ENCODE measurements at regions not wholly inside any gene's neighbourhood (a gene's known extent, or its start where the extent isn't known, plus 50 kb on each side); places are given as distances from the start of the nearest gene placed in this dataset.

DNA sequence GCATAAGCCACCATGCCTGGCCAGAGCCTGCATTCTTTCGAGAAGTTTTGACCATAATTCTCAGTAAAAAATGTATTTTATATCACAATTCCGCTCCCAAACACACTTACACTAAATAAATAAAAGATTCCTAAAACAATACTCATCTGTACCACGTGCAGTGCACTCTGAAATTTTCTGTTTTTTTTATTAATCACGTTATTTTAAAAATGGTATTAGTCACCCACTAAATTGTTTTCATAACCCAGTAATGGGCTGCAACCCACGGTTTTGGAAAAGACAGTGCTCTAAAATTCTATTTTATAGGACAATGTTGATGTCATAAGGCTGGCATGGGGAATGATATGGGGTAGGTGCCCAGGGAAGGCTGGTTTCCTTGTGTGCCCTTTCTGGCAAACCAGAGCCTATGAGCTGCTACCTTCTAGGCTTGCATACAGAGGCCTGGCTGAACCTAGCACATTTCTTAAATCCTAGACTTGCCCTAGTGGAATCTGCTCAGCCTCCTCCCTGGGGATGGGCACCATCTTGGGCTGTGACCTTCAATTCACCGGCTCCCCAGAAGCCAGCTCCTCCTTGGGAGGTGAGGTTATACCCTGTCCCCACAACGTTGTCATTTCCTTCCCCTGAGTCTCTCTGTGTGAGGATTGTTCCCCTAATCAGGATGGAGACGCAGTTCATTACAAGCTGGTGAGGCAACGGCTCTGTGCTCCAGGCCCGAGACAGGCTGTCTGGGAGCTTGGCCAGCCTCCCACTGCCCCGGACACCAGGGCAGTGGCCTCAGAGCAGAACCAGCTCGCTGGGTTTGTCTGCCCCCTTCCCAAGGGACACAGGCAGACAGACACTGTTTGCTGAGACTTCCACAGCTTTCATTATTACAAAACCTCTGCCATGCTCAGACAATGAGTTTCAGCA is 116.5 kb upstream of the NAV2 start:
- DNase-seq (ENCODE audit: low read depth) = no peak

DNA sequence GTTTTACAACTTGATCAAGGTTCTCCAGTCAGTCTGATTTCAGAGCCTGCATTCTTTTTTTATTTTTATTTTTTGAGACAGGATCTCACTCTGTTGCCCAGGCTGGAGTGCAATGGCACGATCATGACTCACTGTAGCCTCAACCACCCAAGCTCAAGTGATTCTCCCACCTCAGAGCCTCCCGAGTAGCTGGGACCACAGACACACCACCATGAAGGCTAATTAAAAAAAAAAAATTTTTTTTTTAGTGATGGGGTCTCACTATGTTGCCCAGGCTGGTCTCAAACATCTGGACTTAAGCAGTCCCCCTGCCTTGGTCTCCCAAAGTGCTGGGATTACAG is 117.2 kb upstream of the NAV2 start:
- no peak for DNase-seq (ENCODE audit: low read depth)

DNA sequence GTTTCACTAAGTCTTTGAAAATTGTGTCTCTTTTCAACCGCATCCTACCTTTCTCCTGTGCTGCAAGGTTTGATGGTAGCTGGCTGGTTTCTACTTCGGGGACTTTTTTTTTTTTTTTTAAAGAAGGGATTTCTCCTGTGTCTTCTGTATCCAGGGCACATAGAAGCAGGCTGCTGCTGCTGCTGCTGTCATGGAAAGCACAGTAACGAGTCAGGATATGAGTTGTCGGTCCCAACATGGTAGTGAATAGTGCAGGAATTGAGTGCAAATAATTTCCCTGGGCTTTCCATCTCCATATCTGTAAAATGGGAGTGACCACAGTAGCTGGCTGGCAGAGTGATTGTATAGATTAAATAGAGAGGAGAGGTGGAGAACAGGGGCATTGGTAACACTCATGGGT is 118.3 kb upstream of the NAV2 start:
- DNase-seq (ENCODE audit: low read depth) = no peak

DNA sequence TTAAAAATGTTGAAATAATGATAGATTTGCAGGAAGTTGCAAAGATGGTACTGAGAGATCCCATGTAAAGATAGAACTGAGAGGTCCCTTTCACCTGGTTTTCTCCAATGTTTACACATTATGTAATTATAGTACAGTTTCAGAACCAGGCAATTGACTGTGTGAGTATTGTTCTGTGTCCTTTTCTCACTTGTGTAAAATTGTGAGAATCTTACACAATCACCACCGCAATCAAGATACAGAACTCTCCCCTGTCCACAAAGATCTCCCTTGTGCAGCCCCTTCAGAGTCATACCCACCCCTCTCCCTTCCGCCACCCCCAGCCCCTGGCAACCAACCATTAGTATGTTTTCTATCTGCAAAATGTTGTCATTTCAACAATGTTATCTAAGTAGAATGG is 119.8 kb upstream of the NAV2 start:
- DNase-seq (ENCODE audit: low read depth) = no peak

DNA sequence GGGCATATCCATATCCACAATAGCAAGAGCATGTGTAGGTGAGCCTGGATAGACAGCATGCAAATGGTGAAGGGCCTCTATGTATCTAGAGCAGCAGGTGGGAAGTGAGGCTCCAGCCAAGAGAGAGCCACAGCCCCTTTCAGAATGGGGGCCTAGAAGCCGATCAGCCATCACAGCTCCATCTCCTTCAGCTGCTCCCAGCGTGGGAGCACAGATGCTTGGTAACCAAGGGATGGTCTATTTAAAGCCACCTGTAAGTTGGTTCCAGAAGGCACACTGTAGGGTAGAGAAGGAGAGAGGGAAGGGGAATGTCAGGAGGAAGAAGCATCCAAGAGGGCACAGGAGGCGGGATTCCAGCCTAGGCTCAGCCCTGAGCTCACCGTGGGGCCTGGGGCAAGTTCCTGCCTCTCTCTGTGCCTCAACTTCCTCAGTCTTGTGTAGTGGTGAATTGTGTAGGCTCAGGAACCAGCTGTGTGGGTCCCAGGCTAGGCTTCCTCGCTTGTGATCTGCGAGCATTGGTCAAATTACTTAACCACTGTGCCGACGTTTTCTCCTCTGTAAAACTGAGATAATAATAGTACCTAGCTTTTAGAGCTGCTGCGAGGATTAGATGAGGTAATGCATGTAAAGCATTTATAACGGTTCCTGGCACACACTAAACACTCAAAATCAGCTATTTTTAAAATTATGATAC is 122.9 kb upstream of the NAV2 start:
- no peak for DNase-seq (ENCODE audit: low read depth)

DNA sequence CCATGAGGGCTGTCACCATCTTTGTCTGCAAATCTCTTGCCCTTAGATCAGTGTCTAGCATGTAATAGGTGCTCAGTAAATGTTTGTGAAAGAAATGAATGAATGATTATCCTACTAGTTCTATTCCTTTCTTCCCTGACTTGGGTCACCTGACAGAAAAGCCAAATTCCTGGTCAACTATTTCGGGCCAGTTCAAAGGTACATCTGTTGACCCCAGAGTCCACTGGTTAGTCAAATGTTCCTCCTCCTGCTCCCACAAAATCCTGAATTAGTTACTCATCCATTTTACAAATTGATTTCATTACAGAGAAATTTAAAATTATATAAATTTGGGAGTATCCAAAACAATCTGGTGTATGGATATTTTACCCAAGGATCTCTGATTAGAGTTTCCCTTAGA is 124.7 kb upstream of the NAV2 start:
- DNase-seq (ENCODE audit: low read depth) = no peak

DNA sequence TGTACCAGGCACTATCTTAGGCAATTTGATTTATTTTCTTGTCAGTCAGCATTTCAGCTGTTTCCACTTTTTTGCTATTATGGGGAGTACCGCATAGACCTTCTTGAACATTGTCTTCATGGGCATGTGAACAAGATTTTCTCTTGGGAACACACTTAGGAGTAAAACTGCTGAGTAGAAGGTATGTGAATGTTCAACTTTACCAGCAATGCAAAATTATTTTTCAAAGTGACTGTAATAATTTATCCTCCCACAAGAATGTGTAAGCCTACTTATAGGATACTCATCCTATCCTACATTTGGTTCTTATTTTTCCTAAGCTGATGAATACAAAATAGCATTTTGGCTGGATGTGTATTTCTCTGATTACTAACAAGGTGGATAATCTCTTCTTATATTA is 132.0 kb upstream of the NAV2 start:
- no peak for DNase-seq (ENCODE audit: low read depth)

DNA sequence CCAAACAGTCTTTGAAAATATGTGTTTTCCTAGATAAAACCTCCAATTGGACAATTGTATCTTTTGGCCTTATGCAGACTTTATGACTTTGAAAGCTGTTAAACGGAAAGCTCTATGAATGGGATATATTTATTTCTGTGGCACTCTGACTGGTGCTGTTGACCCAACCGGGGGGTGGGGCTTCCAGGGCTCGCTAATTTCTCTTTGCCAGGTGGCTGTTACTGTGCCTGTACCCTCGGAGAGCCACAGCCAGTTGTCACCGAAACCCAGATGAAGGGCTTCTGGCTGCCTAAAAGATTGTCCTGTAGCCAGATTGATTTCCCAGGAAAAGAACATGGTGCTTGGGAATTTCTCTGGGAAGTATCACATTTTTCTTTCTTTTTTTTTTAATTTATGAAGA is 132.7 kb upstream of the NAV2 start:
- DNase-seq (ENCODE audit: low read depth) = no peak

DNA sequence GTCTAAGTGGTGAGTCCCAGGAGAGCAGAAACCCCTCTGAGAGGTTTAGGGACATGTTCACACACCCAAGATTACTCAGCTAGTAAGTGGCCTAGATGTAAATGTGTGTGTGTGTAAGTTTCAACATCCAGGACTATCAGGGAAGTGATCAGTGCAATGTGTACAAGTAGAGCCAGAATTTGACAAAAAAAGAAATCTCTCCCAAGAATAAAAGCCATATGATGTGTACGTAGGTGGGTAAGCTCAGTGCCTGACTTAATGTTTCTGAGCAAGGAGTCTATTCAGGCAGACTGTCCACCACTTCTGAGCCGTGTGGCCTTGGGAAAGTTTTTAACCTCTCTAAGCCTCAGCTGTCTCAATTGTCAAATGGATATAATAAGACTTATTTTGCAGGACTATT is 133.8 kb upstream of the NAV2 start:
- no peak for DNase-seq (ENCODE audit: low read depth)

DNA sequence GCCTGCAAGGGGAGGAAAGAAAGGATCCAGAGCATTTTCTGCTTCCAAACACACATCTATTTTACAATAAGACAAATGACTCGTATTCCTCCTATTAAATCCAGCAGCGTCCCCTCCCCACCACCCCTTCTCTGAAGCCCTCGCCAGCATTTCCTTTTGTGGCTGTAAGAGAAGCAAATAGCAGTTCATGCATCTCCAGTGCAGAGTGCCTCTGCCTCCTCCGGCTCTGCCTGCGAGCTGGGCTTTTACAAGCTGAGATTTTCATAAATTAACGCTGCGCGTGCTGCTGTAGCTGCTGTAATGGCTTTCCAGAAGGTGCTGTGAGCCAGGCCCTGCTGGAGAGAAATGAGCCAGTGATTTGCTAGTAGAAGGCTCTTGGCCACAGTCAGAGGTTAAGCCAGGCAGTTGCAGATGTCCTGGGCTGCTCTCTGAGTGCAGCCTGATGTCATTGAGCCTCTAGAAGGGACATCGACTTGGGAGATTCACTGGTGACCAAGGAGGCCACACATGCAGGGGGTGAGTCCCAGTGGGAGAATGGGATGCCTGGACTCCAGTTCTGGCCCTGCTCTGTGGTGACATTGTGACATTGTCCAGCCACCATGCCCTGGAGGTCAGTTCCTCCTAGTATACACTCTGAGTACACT is 134.5 kb upstream of the NAV2 start:
- no peak for DNase-seq (ENCODE audit: low read depth)

DNA sequence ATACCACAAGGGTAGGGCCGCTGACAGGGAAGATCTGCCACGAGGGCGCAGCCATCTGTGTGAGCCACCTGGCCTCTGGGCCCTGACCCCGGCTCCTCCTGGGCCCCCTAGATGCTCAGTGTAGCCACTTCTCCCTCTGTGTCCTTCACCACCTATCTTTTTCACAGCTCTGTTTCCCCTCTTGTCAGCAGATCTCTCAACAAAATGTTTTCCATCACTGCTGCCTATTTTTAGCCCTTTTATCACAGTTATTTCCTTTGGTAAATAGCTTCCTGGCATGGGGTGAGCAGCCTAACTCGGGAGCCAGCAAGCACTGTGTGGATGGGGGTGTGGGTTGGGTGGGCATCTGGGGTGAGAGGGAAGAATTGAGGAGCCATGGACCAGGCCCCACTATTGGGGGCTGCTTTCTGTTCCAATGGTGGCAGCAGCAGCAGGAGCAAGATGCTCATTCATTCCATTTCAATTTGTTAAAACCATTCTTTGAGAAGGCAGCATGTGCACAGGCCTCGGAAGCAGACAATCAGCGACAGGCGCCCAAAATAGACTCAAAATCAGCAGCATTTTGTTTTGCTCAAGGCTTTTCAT is 135.2 kb upstream of the NAV2 start:
- no peak for DNase-seq (ENCODE audit: low read depth)

DNA sequence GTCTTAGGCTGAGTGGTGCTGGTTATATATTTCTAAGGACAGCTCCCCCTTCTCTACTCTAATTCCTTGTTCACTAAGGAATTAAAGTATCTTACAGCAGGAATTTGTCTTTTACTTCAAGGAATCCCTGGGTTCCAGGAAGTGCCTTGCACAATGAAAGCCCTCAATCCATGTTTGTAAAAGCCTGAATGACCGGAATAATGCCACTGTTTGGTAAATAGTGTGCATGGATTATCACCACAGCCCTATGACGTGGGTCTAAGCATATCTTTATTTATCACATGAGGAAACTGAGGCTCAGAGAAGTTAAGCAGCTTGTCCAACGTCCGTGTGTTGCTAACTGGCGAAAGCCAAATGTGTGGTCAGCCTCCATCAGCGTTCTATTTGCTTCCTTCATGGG is 135.7 kb upstream of the NAV2 start:
- no peak for DNase-seq (ENCODE audit: low read depth)

DNA sequence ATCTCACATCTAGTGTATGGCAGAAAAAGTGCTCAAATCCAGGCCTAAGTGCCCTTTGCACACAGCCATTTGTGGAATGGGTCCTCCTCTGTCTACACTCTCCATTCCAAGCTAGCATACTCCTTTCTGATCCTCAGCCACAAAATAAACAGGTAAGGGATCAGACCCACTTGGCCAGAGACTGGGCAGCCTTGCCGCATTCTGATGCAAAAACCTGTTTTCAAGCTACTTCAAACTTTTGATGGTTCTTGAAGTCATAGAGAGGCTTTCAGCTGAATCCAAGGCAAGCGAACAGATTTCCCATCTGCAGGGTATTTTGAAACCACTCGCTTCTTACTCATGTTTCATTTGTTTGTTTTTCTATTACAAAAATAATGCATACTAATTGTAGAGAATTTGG is 136.6 kb upstream of the NAV2 start:
- no peak for DNase-seq (ENCODE audit: low read depth)

DNA sequence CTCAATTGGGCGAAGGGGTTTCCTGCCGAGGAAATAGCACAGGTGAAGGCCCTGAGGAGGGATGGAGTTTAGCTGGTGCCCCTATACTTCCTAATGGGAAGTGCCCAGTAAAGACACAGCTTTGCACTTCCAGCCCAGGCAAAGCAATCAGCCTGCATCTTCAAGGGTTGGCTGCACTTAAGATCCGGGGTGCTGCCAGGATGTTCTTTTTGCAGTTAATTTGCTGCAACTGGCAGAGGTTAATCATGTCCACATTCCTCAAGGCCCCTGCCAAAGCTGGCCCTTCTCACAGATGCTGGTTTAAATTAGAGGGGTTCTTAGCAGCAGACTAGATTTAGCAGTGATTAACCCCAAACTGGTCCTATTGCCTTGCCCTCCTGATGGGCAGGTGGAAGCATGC is 137.7 kb upstream of the NAV2 start:
- no peak for DNase-seq (ENCODE audit: low read depth)

DNA sequence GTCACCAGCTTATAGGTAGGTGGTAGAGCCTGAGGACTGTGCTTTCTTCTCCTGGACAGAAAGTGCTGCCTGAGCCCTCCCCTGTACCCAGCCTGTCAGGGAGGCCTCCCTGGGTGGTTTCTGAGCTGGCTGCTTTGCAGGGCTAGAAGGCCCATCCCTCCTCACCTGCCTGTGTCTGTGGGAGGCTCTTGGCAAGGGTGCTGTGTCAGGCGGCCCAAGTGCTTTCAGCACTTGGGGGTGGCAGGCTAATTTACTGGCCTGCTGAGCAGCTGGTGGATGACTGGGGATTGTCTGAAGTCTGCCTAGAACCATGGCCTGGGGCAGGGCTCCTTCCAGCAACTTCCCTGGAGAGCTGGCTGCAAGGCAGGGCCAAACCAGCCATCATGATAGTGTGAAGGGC is 139.0 kb upstream of the NAV2 start:
- DNase-seq (ENCODE audit: low read depth) = no peak

DNA sequence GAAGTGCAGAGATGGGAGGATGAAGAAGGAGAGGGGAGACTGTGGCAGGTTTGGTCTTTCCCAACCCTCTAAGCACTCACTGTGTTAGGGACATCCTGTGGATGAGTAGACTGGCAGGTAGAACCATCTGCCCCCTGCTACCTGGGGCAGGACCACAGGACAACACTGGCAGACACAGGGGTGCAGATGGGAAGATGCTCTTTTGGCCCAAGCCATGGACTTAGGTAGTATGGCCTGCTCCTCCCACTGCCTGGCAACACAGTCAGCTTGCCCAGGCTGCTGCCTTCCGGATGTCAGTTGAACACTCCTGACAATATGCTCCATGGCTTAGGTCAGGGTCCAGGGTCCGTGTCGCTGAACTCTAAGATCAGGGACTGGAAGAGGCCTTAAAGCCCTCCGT is 140.7 kb upstream of the NAV2 start:
- no peak for DNase-seq (ENCODE audit: low read depth)

DNA sequence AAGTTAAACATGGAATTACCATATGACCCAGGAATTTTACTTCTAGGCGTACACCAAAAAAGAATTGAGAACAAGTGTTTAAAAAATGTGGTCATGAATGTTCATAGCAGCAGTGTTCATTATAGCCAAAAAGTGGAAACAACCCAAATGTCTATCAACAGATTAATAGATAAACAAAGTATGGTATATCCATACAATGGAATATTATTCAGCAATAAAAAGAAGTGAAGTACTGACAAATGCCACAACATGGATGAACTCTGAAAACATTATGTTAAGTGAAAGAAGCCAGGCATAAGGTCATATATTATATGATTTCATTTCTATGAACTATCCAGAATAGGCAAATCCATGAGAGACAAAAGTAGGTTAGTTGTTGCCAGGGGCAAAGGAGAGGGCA is 141.7 kb upstream of the NAV2 start:
- DNase-seq (ENCODE audit: low read depth) = no peak

DNA sequence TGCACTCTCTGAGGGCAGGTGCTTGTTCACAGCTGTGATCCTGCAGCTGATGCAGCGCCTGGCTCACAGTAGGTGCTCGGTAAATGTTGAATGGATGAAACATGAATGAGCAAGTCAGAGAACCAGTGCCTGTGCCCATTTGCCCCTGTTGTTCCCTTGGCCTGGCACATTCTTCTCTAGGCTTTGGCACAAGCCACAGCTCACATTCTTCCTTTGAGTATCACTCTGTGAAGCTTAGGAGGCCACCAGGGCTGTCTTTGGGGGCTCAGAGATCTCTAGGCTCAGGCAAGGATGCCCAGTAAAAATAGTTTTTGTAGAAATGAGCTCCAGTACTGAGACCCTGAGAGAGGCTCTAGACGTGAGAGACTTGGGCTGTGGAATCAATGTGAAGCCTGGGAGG is 144.6 kb upstream of the NAV2 start:
- DNase-seq (ENCODE audit: low read depth) = no peak

DNA sequence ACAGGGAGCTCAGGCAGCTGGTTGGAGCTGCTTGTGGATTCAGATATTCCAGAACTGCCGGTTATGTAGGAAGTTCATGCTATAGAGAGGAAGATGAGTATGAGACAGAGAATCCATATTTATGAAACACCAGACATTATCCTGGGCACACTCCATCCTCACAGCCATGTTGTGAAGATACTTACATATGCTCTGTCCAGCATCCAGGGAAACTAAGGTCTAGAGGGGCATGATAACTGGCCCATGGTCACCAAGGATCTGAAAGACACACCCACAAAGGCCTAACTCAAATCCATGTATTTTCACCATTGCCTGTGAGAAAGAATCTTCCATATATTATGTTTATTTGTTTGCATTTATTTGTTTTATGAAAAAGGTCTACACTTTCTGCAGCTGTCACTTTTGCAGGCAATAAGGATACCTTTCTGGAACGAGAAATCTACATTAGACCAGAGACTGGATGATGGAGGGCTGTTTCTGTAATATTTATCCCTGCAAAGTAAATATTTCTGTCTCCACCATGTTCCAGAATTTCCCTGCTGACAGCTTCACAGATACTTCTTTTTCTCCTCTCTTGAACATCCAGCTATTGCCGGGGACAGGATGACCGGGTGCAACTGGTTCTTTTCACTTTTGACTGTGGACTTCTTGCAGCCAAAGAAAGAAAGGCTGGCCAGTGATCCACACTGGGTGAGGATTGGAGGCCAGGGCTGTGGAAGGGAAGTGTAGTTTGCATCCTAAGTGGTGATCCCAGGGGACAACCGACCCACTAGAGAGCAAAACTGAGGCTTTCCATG is 145.9 kb upstream of the NAV2 start:
- no peak for DNase-seq (ENCODE audit: low read depth)

DNA sequence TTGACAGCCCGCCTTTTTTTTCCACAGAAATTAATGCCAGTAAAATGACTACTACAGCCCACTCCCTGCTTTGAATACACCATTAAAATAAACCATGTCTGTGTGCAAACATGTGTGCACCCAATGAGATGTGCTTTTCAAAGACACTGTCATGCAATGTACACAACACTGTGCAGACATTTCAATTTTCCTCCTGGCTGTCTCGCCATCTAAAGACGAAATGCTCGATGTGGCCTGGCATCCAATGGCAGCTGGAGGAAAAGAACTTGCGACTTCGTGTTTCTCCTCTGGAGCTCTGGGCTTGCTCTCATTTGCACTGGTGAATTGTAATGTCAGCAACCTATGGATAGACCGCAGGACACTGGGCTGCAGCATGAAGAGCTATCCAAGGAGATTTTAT is 147.0 kb upstream of the NAV2 start:
- no peak for DNase-seq (ENCODE audit: low read depth)

DNA sequence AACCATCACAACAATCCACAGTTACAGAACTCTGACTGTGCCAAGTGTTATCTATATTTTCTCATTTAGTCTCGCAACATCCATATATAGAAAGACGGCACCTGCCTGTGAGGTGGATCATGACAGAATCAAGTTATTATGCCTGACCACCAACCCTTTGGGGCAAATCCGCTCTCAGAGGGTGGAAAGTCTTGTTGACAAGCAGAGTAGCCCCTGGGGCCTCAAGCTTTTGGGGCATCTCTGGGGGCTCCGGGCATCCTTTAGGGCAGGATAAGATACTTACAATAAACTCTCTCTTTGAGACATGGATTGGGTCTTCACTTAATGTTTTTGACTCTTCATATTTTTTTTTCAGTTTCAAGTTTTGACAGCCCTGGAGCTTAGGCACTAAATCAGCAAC is 150.5 kb upstream of the NAV2 start:
- DNase-seq (ENCODE audit: low read depth) = no peak

DNA sequence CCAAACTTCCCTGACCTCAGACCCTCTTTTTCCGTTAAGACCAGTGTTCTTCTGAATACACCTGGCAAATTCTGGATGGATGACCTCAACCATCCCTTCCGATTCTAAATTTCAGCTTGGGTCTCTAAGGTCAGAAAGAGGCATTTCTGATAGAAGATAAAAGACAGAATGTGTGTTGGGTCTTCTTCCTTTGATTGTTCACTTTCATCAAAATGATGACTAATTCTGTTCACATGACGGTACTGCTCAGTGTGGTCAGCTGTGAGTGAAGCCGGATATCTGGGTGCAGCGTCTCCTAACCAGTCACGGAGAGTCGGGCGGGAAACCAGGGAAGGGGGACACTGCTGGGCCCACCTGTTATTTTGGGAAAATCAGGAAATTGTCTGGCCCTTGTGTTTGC is 151.6 kb upstream of the NAV2 start:
- no peak for DNase-seq (ENCODE audit: low read depth)

Data from activated gamma-delta T cell treated with anti-CD3 and anti-CD28 coated beads, Interleukin-2, amount 50 U/mL, for 16 hours (primary cell).